NCI-H2107 treated with DMSO at 0.1 percent for 48 hours (cell line): ENCODE measurements at regions not wholly inside any gene's neighbourhood (a gene's known extent, or its start where the extent isn't known, plus 50 kb on each side); places are given as distances from the start of the nearest gene placed in this dataset.

Source experiments
- DNase-seq: peaks from one replicate; lab custom pipeline; 2025; ENCODE audit not compliant: unreplicated experiment; lab: John Stamatoyannopoulos, UW

- no peak for DNase-seq
These were observed 177.7 kb downstream of the KIF20B start for GRCh38 chr10:89879121-89879520.

DNA sequence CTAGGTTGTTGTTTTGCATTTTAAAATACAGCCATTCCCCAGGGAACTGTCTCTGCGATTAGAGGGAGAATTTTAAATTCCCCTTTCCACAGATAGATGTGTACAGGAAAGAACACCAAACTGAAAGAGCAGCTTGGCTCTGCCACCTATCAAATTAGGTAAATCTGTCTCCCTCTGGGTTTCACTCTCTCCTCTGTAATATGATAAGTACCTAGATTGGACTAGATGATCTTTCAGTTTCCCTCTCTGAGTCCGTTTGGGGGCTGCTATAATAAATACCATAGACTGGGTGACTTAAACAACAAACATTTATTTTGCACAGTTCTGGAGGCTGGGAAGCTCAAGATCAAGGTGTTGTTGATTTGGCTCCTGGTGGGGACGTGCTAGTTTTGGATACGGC is 186.0 kb downstream of the KIF20B start:
- DNase-seq: no peak

GRCh38 chr10:89887830-89888229 is 186.4 kb downstream of the KIF20B start:
- DNase-seq: no peak

DNA sequence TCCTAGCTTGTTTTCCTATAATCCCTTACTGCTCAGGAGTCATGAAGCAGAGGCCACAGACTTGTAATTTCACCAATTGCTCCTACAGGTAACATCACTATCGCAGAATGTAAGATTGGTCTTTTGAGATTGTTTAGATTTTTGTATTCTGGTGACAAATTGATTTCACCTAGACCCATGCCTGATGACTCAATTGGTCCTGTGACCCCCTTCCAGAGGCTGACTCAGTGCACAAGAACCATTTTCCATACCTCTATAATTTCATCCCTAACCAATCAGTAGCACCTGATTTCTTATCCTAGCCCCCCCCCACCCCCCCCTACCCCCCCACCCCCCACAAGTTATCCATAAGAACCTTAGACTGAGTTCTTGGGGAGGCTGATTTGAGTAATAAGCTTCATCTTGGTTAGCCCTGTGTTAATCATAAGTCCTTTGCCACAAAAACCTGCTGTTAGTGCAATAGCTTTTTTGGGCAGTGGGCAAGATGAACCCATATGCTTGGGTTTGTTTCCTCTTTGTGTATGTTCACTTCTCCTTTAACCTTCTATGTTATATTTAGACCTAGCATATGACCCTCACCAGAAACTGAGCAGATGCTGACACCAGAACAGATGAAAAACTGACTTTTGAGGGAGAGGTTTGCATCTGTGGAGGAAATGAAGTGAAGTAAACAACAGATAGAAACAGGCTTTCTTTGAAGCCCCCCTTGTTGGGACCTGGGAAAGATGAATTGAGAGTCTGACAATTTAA is 187.1 kb downstream of the KIF20B start:
- no peak for DNase-seq

GRCh38 chr10:89889606-89890005 is 188.2 kb downstream of the KIF20B start:
- no peak for DNase-seq

DNA sequence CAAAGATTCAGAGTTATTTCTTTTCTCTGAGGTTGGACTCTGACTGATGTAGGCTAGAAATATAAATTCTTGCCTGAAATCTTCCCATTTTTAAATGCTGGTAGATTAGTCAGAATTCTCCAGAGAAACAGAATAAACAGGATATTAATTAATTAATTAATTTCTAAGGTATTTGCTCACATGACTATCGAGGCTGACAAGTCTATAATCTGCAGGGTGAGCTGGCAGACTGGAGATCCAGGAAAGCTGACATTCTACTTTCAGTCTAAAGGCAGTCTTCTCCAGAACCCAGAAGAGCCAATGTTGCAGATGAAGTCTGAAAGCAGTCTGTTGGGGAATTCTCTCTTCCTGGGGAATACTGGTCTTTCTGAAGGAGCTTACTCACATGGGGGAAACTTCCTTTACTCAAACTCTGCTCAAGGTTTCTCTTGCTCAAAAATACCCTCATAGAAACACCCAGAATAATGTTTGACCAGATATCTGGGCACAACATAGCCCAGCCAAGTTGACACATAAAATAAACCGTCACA is 189.7 kb downstream of the KIF20B start:
- DNase-seq: no peak

GRCh38 chr10:89894051-89894450 is 192.7 kb downstream of the KIF20B start:
- no peak for DNase-seq

- no peak for DNase-seq
These were observed 199.2 kb downstream of the KIF20B start for GRCh38 chr10:89900554-89900953.

- DNase-seq: no peak
These were observed 200.5 kb downstream of the KIF20B start for GRCh38 chr10:89901895-89902294.

GRCh38 chr10:89904755-89905154 is 203.4 kb downstream of the KIF20B start:
- DNase-seq: no peak

GRCh38 chr10:89909752-89910151 is 208.4 kb downstream of the KIF20B start:
- no peak for DNase-seq

GRCh38 chr10:89915021-89915420 is 213.6 kb downstream of the KIF20B start:
- no peak for DNase-seq

GRCh38 chr10:89915968-89916367 is 214.6 kb downstream of the KIF20B start:
- no peak for DNase-seq

- no peak for DNase-seq
These were observed 215.3 kb downstream of the KIF20B start for GRCh38 chr10:89916468-89917215.

GRCh38 chr10:89921403-89921802 is 220.0 kb downstream of the KIF20B start:
- DNase-seq: no peak

- DNase-seq: no peak
These were observed 222.3 kb downstream of the KIF20B start for GRCh38 chr10:89923661-89924060.

- no peak for DNase-seq
These were observed 222.9 kb downstream of the KIF20B start for GRCh38 chr10:89924261-89924660.

DNA sequence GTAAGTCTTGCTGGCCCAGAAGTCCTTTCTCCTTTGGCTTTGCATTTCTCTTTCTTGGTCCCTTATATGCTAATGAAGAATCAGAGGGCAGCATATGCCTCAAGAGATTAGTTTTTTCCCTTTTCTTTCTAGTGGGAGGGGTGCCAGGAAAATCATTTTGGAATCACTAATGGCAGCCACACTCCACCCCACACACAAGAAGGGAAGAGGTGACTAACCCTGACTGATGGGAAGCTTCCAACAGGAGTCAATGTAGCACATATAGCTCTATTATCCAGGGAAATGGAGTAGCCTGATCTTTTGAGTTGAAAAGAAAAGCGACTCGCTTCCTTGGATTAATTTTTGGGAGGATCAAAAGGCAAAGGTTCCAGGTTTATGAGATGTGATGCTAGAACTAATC is 225.3 kb downstream of the KIF20B start:
- DNase-seq: no peak

- no peak for DNase-seq
These were observed 228.1 kb downstream of the KIF20B start for GRCh38 chr10:89929282-89930026.

GRCh38 chr10:89937494-89937893 is 236.1 kb downstream of the KIF20B start:
- DNase-seq: no peak

DNA sequence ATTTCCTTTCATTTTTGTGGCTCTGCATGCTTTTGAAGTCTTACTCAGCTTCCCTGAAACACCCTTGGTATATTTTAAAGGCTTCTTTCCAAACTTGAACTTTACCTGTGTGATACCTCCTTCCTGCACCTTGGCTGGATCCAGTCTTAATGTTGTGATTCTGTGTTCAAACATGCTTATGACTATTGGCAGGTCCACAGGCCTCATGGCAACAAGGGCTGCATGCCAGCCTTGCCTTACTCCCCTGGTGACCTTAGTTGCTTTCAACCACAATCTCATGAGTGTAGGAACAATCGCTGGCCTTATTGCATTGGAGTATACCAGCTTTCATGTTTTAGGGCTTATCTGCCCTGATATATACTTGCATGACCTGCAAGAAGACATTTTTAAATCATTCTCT is 238.7 kb downstream of the KIF20B start:
- no peak for DNase-seq

- DNase-seq: no peak
These were observed 240.8 kb downstream of the KIF20B start for GRCh38 chr10:89942217-89942616.
